ENCODE measurements at regions not wholly inside any gene's neighbourhood (a gene's known extent, or its start where the extent isn't known, plus 50 kb on each side); places are given as distances from the start of the nearest gene placed in this dataset.

- no peak for TF ChIP-seq POLR2AphosphoS5 (IDR thresholded peaks at IDR 0.05; ENCODE audit: borderline replicate concordance, low read depth, low read length)
- no peak for TF ChIP-seq EZH2 (IDR thresholded peaks at IDR 0.05)
- no peak for TF ChIP-seq FOXP2 (optimal IDR thresholded peaks at IDR 0.05; ENCODE audit: control extremely low read depth, extremely low read length, insufficient read depth)
These were observed 263.1 kb downstream of the RPS24 start for GRCh38 chr10:78296785-78297184.

Measured in SK-N-MC (cell line).